Left ventricle myocardium inferior (tissue), 1 donor: ENCODE measurements at regions not wholly inside any gene's neighbourhood (a gene's known extent, or its start where the extent isn't known, plus 50 kb on each side); places are given as distances from the start of the nearest gene placed in this dataset.

Experiments used
- DNase-seq: peaks from one replicate; pipeline ENCODE4 v3.0.0-alpha.2; 2020
- H3K27ac ChIP-seq: fragments of 200-600 bp; replicated peaks from 2 replicates; pipeline ENCODE4 v1.8.0; 2021
- H3K27me3 ChIP-seq: fragments of 200-600 bp; 2 replicates; pipeline ENCODE4 v1.8.0; 2021; ENCODE audit warnings: low read depth
- H3K36me3 ChIP-seq: fragments of 200-600 bp; 2 replicates; pipeline ENCODE4 v1.8.0; 2021
- H3K4me1 ChIP-seq: fragments of 200-600 bp; 2 replicates; pipeline ENCODE4 v1.8.0; 2021
- H3K4me3 ChIP-seq: fragments of 200-600 bp; 2 replicates; pipeline ENCODE4 v1.8.0; 2021; ENCODE audit warnings: mild to moderate bottlenecking, moderate library complexity
- H3K9me3 ChIP-seq: fragments of 200-600 bp; replicated peaks from 2 replicates; pipeline ENCODE4 v1.8.0; 2021
- intact Hi-C: fragments of 100-400 bp; cut with micrococcal nuclease; formaldehyde crosslinking; loops from one replicate; pipeline ENCODE4 v1.11.0; 2022
- TF ChIP-seq, protein P1 (sequence below): fragments of 200-600 bp; IDR thresholded peaks from 2 replicates; pipeline ENCODE4 v1.8.0; 2021; ENCODE audit warnings: antibody characterized with exemption, mild to moderate bottlenecking, borderline replicate concordance
- donor health status: DM: no; HTN: yes; CAD: no; lungs with severe emphysema.

DNA sequence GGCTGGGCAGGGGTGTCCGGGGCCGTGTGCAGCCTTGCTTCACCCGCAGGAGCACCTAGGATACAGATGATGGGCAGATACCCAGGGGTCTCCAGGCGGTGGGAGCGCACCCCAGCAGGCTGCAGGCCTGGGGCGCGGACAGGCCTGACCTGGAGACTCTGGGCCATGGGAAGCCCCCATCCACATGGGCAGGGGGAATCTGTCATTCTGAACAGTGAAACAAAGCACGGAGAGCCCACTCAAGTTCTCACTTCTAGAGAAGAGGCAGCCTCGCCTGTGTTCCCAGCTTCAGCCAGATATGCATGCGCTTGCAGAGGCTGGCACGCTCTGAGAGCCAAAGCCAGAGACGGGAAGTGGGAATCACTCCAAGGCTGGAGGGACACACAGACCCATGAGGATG lies 333.1 kb downstream of the BRD1 start:
- H3K27ac ChIP-seq, result no peak overlapping the region
- no peak for DNase-seq
- H3K4me3 ChIP-seq, result no peak overlapping the region
- H3K27me3 ChIP-seq, result peaks cover 11% of the 10 kb centered on the region
- H3K4me1 ChIP-seq, result no peaks in the 10 kb centered on the region
- no peaks in the 10 kb centered on the region for H3K36me3 ChIP-seq
- H3K9me3 ChIP-seq, result peaks cover 17% of the 10 kb centered on the region
- TF ChIP-seq, protein P1, sequence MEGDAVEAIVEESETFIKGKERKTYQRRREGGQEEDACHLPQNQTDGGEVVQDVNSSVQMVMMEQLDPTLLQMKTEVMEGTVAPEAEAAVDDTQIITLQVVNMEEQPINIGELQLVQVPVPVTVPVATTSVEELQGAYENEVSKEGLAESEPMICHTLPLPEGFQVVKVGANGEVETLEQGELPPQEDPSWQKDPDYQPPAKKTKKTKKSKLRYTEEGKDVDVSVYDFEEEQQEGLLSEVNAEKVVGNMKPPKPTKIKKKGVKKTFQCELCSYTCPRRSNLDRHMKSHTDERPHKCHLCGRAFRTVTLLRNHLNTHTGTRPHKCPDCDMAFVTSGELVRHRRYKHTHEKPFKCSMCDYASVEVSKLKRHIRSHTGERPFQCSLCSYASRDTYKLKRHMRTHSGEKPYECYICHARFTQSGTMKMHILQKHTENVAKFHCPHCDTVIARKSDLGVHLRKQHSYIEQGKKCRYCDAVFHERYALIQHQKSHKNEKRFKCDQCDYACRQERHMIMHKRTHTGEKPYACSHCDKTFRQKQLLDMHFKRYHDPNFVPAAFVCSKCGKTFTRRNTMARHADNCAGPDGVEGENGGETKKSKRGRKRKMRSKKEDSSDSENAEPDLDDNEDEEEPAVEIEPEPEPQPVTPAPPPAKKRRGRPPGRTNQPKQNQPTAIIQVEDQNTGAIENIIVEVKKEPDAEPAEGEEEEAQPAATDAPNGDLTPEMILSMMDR, result no peak
- intact Hi-C loops, result no loop called here

DNA sequence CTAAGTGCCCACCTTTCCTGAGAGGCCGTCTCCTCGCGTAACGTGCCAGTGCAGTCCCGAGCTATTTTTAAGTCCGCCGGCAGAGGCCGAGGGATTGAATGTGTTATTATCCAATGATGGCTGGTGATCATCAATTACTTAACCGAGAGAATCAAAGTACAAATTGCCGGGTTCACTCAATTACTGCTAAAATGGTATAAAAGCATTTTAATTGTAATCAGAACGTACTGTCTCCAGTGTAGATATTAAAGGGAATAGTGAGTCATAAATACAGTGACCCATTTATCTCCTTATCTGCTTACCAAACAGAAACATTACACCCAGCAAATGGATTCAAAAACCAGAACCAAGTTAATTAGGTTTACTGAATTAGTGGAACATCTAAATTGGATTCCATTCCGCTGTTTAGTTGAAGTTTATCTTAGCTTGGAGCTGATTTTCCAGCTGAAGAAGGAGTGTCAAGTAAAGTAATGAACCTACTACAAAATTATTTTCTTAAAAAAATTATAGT lies 334.9 kb downstream of the BRD1 start:
- H3K4me1 ChIP-seq, result no peaks in the 10 kb centered on the region
- no peak for DNase-seq
- peaks cover 17% of the 10 kb centered on the region for H3K9me3 ChIP-seq
- H3K4me3 ChIP-seq, result no peak overlapping the region
- peaks cover 11% of the 10 kb centered on the region for H3K27me3 ChIP-seq
- intact Hi-C loops, result no loop called here
- TF ChIP-seq, protein P1, result no peak
- no peaks in the 10 kb centered on the region for H3K36me3 ChIP-seq
- no peak overlapping the region for H3K27ac ChIP-seq

DNA sequence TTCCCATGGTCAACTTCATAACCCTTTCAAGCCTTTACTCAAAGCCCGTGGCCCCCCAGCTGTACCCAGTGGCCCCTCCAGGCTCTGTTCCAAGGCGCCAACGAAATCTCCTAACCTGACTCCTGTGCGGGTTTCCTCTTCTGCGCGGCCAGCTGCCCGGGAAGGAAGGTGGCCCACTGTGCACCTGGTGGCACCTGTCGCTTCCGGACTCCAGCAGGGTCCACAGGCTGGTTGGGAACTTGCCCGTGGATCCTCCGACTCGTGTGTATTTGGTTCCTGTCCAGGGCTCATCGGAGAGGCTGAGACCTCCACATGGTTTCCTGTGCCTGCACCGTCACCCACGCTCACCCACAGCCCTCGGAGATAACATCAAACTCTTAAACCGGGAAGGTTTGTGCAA lies 335.4 kb downstream of the BRD1 start:
- peaks cover 13% of the 10 kb centered on the region for H3K9me3 ChIP-seq
- H3K27ac ChIP-seq, result no peak overlapping the region
- H3K27me3 ChIP-seq, result peaks cover 11% of the 10 kb centered on the region
- TF ChIP-seq, protein P1, result no peak
- no peaks in the 10 kb centered on the region for H3K36me3 ChIP-seq
- no peak for DNase-seq
- no peak overlapping the region for H3K4me3 ChIP-seq
- intact Hi-C loops, result no loop called here
- H3K4me1 ChIP-seq, result no peaks in the 10 kb centered on the region

DNA sequence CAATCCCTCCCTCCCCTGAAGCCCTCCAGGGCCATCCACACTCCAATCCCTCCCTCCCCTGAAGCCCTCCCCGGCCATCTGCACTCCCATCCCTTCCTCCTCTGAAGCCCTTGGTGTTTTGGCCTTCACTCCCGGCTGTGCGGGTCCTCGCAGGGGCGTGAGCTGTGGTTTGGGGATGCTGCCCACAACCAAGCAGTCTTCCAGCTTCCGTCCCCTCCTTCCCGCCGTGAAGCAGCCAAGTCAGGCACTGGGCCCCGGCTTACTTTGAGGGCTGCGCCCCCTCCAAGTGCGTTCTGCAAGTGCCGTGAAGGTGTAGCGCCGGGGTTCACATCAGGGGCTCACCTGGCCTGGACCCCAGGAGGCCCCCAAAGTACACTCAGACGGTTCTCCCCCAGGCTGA lies 335.9 kb downstream of the BRD1 start:
- TF ChIP-seq, protein P1, result no peak
- Histone ChIP-seq H3K27ac (no peak overlapping the region), H3K4me3 (no peak overlapping the region), H3K9me3 (peaks cover 7% of the 10 kb centered on the region), H3K27me3 (peaks cover 11% of the 10 kb centered on the region), H3K4me1 (no peaks in the 10 kb centered on the region), H3K36me3 (no peaks in the 10 kb centered on the region)
- DNase-seq, result no peak
- intact Hi-C loops, result no loop called here

DNA sequence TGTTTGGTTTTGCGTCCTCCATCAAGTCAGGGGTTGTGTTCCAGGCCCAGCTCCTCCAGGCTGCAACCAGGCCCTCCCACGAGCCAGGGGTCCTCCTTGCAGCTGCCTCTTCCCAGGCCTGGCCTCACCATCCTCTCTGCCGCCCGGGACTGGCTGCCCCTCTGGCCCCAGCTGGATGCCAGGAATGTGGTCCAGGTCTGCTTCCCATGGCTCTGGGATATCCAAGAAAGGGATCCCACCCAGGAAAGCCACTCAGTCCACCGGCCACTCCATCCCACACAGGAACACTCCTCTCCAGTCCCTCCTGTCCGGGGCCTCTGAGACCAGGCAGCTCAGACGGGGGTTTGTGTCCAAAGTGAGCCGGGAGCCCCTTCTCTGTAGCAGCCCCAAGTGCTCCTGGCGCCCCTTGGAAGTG lies 336.4 kb downstream of the BRD1 start:
- DNase-seq, result no peak
- TF ChIP-seq, protein P1, result no peak
- no peaks in the 10 kb centered on the region for H3K4me1 ChIP-seq
- intact Hi-C loops, result no loop called here
- no peaks in the 10 kb centered on the region for H3K36me3 ChIP-seq
- H3K4me3 ChIP-seq, result no peak overlapping the region
- peaks cover 13% of the 10 kb centered on the region for H3K27me3 ChIP-seq
- H3K27ac ChIP-seq, result no peak overlapping the region
- peaks cover 2% of the 10 kb centered on the region for H3K9me3 ChIP-seq
